ENCODE measurements at regions not wholly inside any gene's neighbourhood (a gene's known extent, or its start where the extent isn't known, plus 50 kb on each side); places are given as distances from the start of the nearest gene placed in this dataset.

DNA sequence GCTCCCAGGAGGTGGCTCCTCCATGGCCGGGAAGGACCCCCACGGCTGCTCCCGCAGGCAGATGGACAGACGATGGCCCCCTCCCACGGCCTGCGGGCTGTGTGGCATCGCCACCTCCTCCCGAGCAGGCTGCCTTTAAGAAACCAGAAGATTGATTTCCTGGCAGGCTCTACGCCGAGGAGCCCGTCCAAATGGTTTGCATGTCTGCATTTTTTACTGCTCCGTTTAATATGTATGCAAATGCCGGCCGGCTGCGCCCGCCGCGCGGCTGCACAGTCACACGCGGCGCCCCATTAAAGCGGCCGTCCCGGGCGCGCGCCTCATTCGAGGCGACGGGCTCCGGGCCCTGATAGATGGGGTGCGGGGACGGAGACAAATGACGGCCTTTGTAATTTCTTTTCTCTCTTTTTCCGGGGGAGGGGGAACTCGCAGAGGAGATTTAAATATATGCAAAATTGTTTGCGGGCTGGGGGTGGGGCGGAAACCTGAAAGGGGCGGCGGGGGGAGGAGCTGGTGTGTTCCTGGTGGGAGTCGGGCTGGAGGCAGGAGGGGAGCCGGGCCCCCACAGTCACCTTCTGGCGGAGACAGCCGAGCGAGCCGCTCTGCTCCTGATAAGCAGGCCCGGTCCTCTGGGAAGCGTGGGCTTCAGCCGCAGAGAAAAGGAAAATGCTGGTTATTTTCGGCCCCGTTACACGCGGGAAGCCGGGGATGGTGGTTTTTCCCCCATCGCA is 158.7 kb upstream of the IER5L start:
- TF ChIP-seq, protein P1, sequence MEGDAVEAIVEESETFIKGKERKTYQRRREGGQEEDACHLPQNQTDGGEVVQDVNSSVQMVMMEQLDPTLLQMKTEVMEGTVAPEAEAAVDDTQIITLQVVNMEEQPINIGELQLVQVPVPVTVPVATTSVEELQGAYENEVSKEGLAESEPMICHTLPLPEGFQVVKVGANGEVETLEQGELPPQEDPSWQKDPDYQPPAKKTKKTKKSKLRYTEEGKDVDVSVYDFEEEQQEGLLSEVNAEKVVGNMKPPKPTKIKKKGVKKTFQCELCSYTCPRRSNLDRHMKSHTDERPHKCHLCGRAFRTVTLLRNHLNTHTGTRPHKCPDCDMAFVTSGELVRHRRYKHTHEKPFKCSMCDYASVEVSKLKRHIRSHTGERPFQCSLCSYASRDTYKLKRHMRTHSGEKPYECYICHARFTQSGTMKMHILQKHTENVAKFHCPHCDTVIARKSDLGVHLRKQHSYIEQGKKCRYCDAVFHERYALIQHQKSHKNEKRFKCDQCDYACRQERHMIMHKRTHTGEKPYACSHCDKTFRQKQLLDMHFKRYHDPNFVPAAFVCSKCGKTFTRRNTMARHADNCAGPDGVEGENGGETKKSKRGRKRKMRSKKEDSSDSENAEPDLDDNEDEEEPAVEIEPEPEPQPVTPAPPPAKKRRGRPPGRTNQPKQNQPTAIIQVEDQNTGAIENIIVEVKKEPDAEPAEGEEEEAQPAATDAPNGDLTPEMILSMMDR (IDR thresholded peaks at IDR 0.05; ENCODE audit: low read length), result no peak
- no peak for TF ChIP-seq EZH2 (optimal IDR thresholded peaks at IDR 0.05; ENCODE audit: low read depth, low read length)
- TF ChIP-seq EZH2phosphoT487 (IDR thresholded peaks at IDR 0.05; ENCODE audit: low read length), result no peak

Data from MM.1S (cell line).